GM12874 (cell line): ENCODE measurements at regions not wholly inside any gene's neighbourhood (a gene's known extent, or its start where the extent isn't known, plus 50 kb on each side); places are given as distances from the start of the nearest gene placed in this dataset.

Experiments
- TF ChIP-seq, protein P1 (sequence below): IDR thresholded peaks from 2 replicates; pipeline ENCODE4 v1.5.1; 2011; ENCODE audit warnings: low read depth, mild to moderate bottlenecking, control low read depth, low read length, moderate library complexity; ENCODE audit not compliant: insufficient read depth

DNA sequence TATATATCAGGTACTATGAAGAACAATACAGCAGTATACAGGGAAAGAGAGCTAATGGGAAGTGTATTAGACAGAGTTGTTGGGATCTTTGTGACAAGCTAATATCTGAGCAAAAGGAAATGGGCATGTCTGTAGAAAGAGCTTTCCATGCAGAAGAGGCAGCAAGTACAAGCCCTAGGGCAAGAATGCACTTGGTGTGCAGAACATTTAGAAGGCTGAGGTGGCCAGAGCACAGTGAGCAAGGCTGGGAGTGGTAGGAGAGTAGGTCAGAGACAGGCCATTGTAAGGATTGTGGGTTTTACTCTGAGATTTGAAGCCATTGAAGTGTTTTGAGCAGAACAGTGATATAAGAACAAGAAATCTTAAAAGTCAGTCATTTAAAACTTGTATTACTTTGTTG lies 353.9 kb upstream of the TGFBR2 start:
- TF ChIP-seq, protein P1, sequence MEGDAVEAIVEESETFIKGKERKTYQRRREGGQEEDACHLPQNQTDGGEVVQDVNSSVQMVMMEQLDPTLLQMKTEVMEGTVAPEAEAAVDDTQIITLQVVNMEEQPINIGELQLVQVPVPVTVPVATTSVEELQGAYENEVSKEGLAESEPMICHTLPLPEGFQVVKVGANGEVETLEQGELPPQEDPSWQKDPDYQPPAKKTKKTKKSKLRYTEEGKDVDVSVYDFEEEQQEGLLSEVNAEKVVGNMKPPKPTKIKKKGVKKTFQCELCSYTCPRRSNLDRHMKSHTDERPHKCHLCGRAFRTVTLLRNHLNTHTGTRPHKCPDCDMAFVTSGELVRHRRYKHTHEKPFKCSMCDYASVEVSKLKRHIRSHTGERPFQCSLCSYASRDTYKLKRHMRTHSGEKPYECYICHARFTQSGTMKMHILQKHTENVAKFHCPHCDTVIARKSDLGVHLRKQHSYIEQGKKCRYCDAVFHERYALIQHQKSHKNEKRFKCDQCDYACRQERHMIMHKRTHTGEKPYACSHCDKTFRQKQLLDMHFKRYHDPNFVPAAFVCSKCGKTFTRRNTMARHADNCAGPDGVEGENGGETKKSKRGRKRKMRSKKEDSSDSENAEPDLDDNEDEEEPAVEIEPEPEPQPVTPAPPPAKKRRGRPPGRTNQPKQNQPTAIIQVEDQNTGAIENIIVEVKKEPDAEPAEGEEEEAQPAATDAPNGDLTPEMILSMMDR: no peak

DNA sequence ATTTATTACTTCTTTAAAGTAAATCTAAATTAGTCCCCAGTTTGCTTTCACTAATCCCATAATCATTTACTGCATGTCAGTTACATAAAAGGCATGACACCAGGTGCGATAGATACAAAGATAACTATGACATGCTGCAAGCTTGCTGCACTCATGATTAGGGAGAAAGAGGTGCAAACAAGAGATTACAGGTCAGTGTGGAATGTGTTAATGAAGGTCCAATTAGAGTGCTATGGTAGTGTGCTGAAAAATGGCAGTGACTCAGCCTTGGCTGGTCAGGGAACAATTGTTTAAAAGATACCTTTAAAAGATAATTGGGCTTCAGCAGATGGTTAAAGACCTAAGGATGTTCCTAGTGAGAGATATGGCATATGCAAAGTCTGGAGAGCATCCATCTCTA lies 352.6 kb upstream of the TGFBR2 start:
- TF ChIP-seq, protein P1: no peak

DNA sequence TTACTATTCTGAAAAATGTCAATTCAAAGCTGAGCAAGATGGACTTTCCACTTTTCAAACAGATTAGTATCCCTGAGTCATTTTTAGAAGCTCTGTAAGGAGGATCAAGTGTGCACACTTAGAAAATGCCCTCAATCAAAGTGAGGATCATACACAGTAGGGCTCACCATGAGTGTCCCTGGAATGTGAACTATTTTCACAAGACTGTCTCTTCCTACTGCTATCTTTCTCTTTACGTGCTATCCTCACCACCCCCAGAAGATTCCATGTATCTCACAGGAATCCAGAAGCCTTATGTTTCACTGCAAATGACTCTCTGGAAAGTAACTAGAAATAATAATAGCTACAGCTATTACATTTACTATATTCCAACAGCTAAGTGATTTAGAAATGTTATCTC lies 349.9 kb upstream of the TGFBR2 start:
- TF ChIP-seq, protein P1: no peak

DNA sequence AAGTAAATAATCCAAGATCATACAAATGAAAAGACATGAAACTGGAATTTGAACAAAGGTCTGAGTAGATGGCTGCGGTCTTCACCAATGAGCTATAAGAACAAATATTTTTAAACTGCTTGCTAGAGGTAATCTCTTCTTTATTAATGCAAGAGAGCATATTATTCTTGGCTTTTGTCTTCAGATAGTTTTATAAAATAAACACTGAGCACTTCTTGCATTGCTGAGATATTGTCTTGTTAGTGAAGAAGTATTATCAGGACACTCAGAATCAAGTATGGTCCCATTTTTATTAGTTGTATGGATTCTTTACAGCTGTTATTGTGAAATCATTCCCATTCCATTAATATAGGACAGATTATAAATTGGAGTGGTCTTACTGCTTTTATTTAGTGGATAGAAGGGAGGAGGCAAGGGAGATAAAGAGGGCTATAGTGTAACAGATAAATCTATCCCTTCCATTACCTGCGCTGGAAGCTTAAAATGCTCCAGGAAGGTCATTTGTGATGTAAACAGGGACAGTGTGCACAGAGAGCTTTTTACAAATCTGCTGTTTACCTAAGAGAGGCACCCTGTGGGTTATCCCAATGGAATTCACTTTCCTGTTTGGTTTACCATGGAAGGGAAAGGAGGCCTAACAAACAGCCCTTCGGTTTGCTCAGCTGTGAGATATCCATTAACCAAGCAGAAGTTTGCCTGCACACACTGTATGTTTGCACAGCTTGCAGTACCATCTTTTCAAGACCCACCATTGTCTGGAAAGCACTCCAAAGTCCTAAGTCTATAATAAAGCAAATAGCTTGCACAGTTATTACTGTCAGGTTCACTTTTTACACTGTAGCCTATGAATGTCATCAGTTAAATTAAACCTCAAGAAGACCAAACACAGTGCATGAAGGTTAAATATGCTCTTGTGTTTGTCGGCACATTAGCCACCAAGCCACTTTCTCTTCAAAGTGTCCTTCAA lies 347.7 kb upstream of the TGFBR2 start:
- TF ChIP-seq, protein P1: no peak

DNA sequence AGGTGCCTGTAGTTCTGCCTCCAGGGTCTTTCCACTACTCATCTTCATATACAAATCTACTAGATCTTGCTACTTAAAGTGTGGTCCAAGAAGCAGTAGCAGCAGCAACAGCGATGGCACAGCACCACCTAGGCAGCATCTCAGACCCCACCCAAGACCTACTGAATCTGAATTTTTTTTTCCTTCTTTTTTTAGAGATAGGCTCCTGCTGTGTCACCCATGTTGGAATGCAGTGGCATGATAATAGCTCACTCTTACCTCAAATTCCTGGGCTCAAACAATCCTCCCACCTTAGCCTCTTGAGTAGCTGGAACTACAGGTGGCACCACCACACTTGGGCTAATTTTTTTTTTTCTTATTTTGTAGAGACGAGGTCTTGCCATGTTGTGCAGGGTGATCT lies 346.7 kb upstream of the TGFBR2 start:
- TF ChIP-seq, protein P1: no peak

DNA sequence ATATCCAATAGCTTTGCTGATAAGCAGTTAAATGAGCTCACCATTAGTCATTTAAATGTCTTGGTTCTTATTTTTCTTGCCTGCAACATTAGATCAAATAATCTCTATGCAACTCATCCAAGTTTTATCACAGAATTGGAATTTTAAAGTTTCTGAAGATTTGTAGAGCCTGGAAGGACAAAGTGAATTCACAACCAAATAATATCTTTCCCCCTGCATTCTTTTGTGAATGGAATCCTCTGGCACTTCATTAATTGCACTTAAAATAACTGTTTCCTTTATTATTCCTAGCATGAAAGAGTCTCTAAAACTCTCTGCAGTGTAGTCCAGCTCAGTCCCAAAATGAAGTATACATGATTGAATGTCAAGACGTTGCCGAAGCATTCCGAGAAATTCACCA lies 345.6 kb upstream of the TGFBR2 start:
- TF ChIP-seq, protein P1: no peak

DNA sequence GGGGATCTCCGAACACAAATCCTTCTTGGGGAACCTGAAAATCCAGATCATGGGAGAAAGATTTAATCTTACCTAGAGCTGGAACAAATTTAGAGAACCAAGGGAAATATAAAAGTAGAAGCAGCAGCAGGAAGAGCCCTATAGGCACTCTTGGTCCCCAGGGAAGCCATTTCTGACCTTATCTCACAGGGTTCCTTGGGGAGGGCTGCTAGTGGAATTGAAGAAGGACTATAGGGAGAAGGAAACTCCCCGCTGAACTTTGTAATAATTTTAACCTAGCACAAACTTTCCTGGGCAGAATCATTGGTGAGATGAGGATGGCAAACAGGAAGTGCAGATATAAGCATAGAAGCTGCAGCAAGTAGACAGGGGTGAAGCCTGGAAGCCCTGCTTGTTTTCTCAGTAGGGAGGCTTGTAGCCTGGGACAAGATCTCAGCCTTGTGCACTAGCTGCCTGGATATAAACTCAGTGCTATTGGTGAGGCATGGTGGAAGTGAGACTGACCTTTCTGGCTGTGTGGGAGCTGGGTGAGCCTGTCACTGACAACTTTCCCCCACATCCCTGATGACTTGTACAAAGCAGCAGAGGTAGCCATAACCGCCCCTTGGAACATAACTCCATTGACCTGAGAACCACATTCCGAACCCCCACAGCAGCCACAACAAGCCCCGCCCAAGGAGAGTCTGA lies 343.0 kb upstream of the TGFBR2 start:
- TF ChIP-seq, protein P1: no peak
